Natural killer cell (primary cell): ENCODE measurements at regions not wholly inside any gene's neighbourhood (a gene's known extent, or its start where the extent isn't known, plus 50 kb on each side); places are given as distances from the start of the nearest gene placed in this dataset.

ENCODE experiments used
- ATAC-seq, 3 donors: fragments of 150-1000 bp in 2 of 3; fragments of 200-7000 bp in 1 of 3; cut with Tn5 transposase; 1 replicate in 1 of 3; 2 replicates in 2 of 3; pipeline ENCODE4 v1.10.0; 2021; ENCODE audit warnings: mild to moderate bottlenecking in 2 of 3, moderate library complexity in 2 of 3
- DNase-seq, 2 donors: peaks; one replicate each; pipeline versions ENCODE4 v3.0.0 to v3.0.0-alpha.2; 2013 to 2021; ENCODE audit warnings: mixed read lengths in 1 of 2
- H3K27ac ChIP-seq: one replicate; pipeline ENCODE4 v1.5.1; 2013; ENCODE audit warnings: mild to moderate bottlenecking, low read length
- H3K27me3 ChIP-seq: one replicate; pipeline ENCODE4 v1.6.1; 2013; ENCODE audit warnings: low read length; ENCODE audit not compliant: control insufficient read depth, insufficient read depth
- H3K36me3 ChIP-seq: one replicate; pipeline ENCODE4 v1.6.1; 2013; ENCODE audit warnings: low read length; ENCODE audit not compliant: control insufficient read depth, insufficient read depth
- H3K4me1 ChIP-seq: one replicate; pipeline ENCODE4 v1.6.1; 2013; ENCODE audit warnings: low read length; ENCODE audit not compliant: control insufficient read depth, insufficient read depth
- H3K4me3 ChIP-seq: one replicate; pipeline ENCODE4 v1.5.1; 2013; ENCODE audit warnings: low read length
- H3K9me3 ChIP-seq: one replicate; pipeline ENCODE4 v1.6.1; 2013; ENCODE audit warnings: low read length; ENCODE audit not compliant: control insufficient read depth, insufficient read depth
- H3K27ac Mint-ChIP-seq, 2 donors: one replicate each; pipeline ENCODE4 v1.8.0; 2022; ENCODE audit warnings: mild to moderate bottlenecking in 2 of 2, mixed read lengths in 2 of 2, moderate library complexity in 1 of 2
- H3K27me3 Mint-ChIP-seq, 2 donors: one replicate each; pipeline ENCODE4 v1.8.0; 2022; ENCODE audit warnings: low read depth in 2 of 2, mixed read lengths in 2 of 2
- H3K36me3 Mint-ChIP-seq: one replicate; pipeline ENCODE4 v1.8.0; 2022; ENCODE audit warnings: mixed read lengths
- H3K4me1 Mint-ChIP-seq, 2 donors: one replicate each; pipeline ENCODE4 v1.8.0; 2022; ENCODE audit warnings: mixed read lengths in 2 of 2
- H3K4me3 Mint-ChIP-seq: one replicate; pipeline ENCODE4 v1.8.0; 2022; ENCODE audit warnings: mild to moderate bottlenecking, moderate library complexity, mixed read lengths
- H3K9me3 Mint-ChIP-seq, 2 donors: one replicate each; pipeline ENCODE4 v1.8.0; 2022; ENCODE audit warnings: mixed read lengths in 2 of 2
- WGBS: methylation state at CpG from one replicate; pipeline ENCODE4 v1.1.7; 2013; ENCODE audit warnings: missing lambda C conversion rate; ENCODE audit not compliant: insufficient coverage; 5-methylcytosine and 5-hydroxymethylcytosine counted together
- intact Hi-C: fragments of 100-400 bp; cut with micrococcal nuclease; formaldehyde crosslinking; loops from one replicate; pipeline ENCODE4 v1.14.2; 2022
- TF ChIP-seq, protein P1 (sequence below): fragments of 200-600 bp; IDR thresholded peaks from one replicate; pipeline ENCODE4 v1.8.0; 2022; ENCODE audit warnings: antibody characterized with exemption

DNA sequence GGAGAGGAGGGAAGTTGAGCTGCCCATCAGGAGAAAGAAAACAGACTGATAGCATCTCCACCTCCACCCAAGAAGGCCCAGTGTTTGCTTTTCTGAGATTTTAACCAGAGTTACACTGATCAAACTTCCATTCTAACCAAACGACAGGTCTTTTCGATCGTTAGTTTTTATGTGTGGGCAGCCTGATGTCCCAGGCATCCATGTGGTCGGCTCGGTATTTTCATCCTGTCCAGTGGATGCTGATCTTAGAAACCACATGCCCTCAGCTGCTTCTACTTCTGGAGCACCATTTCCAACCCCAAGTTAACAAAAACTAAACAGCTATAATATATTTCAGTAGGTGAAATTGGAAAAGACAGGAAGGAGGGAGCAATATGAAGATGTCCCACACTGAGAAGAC is 536.8 kb upstream of the JAG1 start:
- no peaks in the 10 kb centered on the region for H3K36me3 Mint-ChIP-seq
- TF ChIP-seq, protein P1, sequence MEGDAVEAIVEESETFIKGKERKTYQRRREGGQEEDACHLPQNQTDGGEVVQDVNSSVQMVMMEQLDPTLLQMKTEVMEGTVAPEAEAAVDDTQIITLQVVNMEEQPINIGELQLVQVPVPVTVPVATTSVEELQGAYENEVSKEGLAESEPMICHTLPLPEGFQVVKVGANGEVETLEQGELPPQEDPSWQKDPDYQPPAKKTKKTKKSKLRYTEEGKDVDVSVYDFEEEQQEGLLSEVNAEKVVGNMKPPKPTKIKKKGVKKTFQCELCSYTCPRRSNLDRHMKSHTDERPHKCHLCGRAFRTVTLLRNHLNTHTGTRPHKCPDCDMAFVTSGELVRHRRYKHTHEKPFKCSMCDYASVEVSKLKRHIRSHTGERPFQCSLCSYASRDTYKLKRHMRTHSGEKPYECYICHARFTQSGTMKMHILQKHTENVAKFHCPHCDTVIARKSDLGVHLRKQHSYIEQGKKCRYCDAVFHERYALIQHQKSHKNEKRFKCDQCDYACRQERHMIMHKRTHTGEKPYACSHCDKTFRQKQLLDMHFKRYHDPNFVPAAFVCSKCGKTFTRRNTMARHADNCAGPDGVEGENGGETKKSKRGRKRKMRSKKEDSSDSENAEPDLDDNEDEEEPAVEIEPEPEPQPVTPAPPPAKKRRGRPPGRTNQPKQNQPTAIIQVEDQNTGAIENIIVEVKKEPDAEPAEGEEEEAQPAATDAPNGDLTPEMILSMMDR, result no peak
- H3K27ac Mint-ChIP-seq, result no peak overlapping the region
- H3K9me3 ChIP-seq, result no peaks in the 10 kb centered on the region
- no peaks in the 10 kb centered on the region for H3K4me1 Mint-ChIP-seq
- ATAC-seq, result no peak
- intact Hi-C loops, result no loop called here
- H3K27me3 ChIP-seq, result no peaks in the 10 kb centered on the region
- no peak for DNase-seq
- no peaks in the 10 kb centered on the region for H3K36me3 ChIP-seq
- no peak overlapping the region for H3K4me3 ChIP-seq
- WGBS, result 91% methylated on average over 5 of the region's 5 CpGs
- peaks cover 2 to 18% of the 10 kb centered on the region in 2 donors for H3K27me3 Mint-ChIP-seq
- H3K4me1 ChIP-seq, result no peaks in the 10 kb centered on the region
- no peak overlapping the region for H3K27ac ChIP-seq
- H3K4me3 Mint-ChIP-seq, result no peak overlapping the region
- H3K9me3 Mint-ChIP-seq, result no peaks in the 10 kb centered on the region

DNA sequence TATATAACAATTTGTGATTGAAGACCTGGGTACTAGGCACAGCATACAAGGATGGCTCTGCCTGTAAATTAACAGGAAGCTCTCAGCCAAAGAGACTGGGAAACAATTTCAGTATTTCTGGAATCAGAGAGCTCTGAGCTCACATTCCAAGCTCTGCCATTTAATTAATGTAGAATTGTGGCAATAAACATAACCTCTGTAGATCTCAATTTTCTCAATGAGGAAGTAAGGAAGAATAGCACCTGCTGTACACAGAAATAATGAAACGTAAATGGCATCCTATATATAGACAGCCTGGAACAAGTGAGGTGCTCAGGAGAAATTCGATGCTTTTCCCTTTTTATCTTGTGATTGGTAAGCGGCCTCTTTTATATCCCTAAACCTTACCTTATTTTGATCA is 538.5 kb upstream of the JAG1 start:
- no peaks in the 10 kb centered on the region for H3K9me3 ChIP-seq
- H3K4me1 ChIP-seq, result no peaks in the 10 kb centered on the region
- Mint-ChIP-seq H3K36me3 (no peaks in the 10 kb centered on the region), H3K27me3 (peaks cover 2 to 25% of the 10 kb centered on the region in 2 donors), H3K4me3 (no peak overlapping the region), H3K4me1 (peaks cover 4 to 5% of the 10 kb centered on the region in 2 donors), H3K27ac (no peak overlapping the region), H3K9me3 (no peaks in the 10 kb centered on the region)
- intact Hi-C loops, result no loop called here
- no peaks in the 10 kb centered on the region for H3K36me3 ChIP-seq
- H3K27ac ChIP-seq, result no peak overlapping the region
- H3K4me3 ChIP-seq, result no peak overlapping the region
- DNase-seq (no peak), ATAC-seq (no peak)
- TF ChIP-seq, protein P1, result no peak
- 65% methylated on average over 3 of the region's 3 CpGs for WGBS
- H3K27me3 ChIP-seq, result no peaks in the 10 kb centered on the region

DNA sequence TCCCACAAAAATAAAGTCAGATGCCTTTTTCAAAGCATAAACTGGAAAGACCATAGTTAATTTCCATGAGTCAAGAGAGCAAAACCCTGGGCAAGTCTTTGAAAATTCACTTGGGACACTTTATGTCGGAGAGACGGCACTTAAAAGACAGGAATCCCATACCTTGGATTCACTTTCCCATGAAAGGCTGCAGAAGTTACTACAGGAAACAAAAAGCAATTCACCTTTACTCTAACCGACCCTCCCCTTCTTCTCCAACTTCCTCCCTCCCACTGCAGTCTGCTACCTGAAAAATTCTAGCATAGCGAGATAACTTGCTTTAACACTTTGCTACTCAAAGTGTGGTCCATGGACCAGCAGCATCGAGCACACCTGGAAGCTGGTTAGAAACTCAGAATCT is 539.1 kb upstream of the JAG1 start:
- TF ChIP-seq, protein P1, result no peak
- no peak overlapping the region for H3K27ac ChIP-seq
- no peak overlapping the region for H3K4me3 ChIP-seq
- peaks cover 2 to 24% of the 10 kb centered on the region in 2 donors for H3K27me3 Mint-ChIP-seq
- no peaks in the 10 kb centered on the region for H3K27me3 ChIP-seq
- no peaks in the 10 kb centered on the region for H3K9me3 ChIP-seq
- H3K9me3 Mint-ChIP-seq, result no peaks in the 10 kb centered on the region
- no peaks in the 10 kb centered on the region for H3K4me1 ChIP-seq
- 85% methylated on average over 5 of the region's 5 CpGs for WGBS
- no peak for DNase-seq
- no peak overlapping the region for H3K27ac Mint-ChIP-seq
- H3K4me3 Mint-ChIP-seq, result no peak overlapping the region
- no peaks in the 10 kb centered on the region for H3K36me3 Mint-ChIP-seq
- intact Hi-C loops, result no loop called here
- ATAC-seq, result no peak
- H3K4me1 Mint-ChIP-seq, result peaks cover 10% of the 10 kb centered on the region in 2 donors
- H3K36me3 ChIP-seq, result no peaks in the 10 kb centered on the region

DNA sequence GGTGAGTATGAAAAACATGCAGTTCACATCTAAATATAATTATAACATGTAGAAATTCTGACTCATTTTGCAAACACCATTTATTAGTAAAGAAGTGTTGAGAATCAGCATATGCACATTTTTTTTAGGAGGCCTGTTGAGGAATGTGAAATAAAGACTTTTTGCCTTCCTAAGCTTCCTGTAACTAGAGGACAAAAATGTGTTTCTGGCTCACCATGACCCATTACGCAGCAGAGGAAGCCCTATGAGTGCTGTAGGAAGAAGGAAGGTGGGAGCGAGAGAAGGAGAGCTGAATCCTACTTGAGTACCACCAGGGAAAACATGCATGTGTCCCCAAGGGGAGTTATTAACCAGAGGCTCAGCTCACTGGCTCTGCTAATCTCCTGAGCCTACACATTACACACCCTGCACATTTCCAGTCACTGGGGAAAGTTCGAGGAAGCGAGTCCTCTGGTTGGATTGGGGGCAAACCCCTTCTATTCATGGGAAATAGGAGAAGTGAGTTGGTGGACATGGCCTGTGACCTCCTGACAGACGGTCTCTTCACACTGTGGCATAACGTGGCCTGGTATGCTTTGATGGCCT is 540.5 kb upstream of the JAG1 start:
- H3K4me1 ChIP-seq, result no peaks in the 10 kb centered on the region
- no peaks in the 10 kb centered on the region for H3K36me3 Mint-ChIP-seq
- DNase-seq (no peak), ATAC-seq (no peak)
- peaks cover 2 to 16% of the 10 kb centered on the region in 2 donors for H3K27me3 Mint-ChIP-seq
- no peaks in the 10 kb centered on the region for H3K36me3 ChIP-seq
- H3K27ac Mint-ChIP-seq, result no peak overlapping the region
- TF ChIP-seq, protein P1, result no peak
- no peak overlapping the region for H3K4me3 ChIP-seq
- H3K9me3 ChIP-seq, result no peaks in the 10 kb centered on the region
- 77% methylated on average over 5 of the region's 6 CpGs for WGBS
- H3K9me3 Mint-ChIP-seq, result no peaks in the 10 kb centered on the region
- H3K27me3 ChIP-seq, result no peaks in the 10 kb centered on the region
- peaks cover 20 to 24% of the 10 kb centered on the region in 2 donors for H3K4me1 Mint-ChIP-seq
- no peak overlapping the region for H3K4me3 Mint-ChIP-seq
- intact Hi-C loops, result no loop called here
- no peak overlapping the region for H3K27ac ChIP-seq
